ENCODE measurements at regions not wholly inside any gene's neighbourhood (a gene's known extent, or its start where the extent isn't known, plus 50 kb on each side); places are given as distances from the start of the nearest gene placed in this dataset.

DNA sequence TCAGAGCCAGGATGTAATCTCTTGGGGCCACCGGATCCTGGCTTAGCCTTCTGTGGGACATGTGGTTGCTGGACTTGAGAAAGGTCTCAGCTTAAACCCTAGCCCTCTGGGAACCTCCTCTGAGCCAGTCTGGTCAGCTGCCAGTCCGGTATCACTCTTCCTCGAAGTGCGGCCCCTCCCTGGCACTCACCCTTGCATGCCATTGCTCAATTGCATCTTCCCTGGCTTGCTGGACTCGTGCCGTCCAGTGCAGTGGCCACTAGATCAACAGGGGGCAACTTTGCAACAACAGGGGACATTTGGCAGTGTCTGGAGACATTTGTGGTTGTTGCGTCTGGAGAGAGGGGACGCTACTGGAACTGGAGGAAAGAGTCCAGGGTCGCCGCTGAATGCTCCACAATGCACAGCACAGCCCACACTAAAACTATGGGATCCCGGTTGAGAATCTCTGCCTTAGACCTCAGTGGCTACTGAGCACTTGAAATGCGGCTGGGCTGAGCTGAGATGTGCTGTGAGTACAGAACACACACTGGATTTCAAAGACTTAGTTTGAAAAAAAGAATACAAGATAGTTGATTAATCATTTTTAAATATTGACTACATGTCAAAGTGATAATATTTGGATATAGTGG, 152.1 kb downstream of the TFAP2C start:
- TF ChIP-seq CTCF (IDR thresholded peaks at IDR 0.05) (no peak), EZH2 (IDR thresholded peaks at IDR 0.05) (no peak)
